Adrenal gland (tissue), 9 donors: ENCODE measurements at regions not wholly inside any gene's neighbourhood (a gene's known extent, or its start where the extent isn't known, plus 50 kb on each side); places are given as distances from the start of the nearest gene placed in this dataset.

Source experiments
- DNase-seq, 7 donors: peaks; one replicate each; pipeline ENCODE4 v3.0.0-alpha.2; 2019 to 2020
- H3K27ac ChIP-seq, 5 donors: fragments of 200-600 bp; sonication (generic) in 4 of 5; 1 replicate in 3 of 5; 2 replicates in 2 of 5; pipeline versions ENCODE4 v1.5.1 to v1.8.0; 2016 to 2020; ENCODE audit warnings: mild to moderate bottlenecking in 1 of 5
- H3K27me3 ChIP-seq: fragments of 200-600 bp; 2 replicates; pipeline ENCODE4 v1.8.0; 2021
- H3K36me3 ChIP-seq, 2 donors: fragments of 200-600 bp; replicated peaks in 1 of 2; 1 replicate in 1 of 2; 2 replicates in 1 of 2; pipeline versions ENCODE4 v1.5.1 to v1.8.0; 2018 to 2022
- H3K4me1 ChIP-seq, 2 donors: fragments of 200-600 bp; replicated peaks in 1 of 2; 1 replicate in 1 of 2; 2 replicates in 1 of 2; pipeline versions ENCODE4 v1.5.1 to v1.8.0; 2018 to 2021
- H3K4me3 ChIP-seq, 4 donors: fragments of 200-600 bp; sonication (generic) in 3 of 4; one replicate each; pipeline ENCODE4 v1.5.1; 2016 to 2018
- H3K9me3 ChIP-seq, 3 donors: fragments of 200-600 bp; sonication (generic) in 1 of 3; replicated peaks in 1 of 3; 1 replicate in 2 of 3; 2 replicates in 1 of 3; pipeline versions ENCODE4 v1.5.1 to v1.8.0; 2016 to 2021
- POLR2A ChIP-seq, 2 donors: fragments of 450-650 bp; IDR thresholded peaks; one replicate each; pipeline ENCODE4 v1.6.1; 2017; ENCODE audit warnings: antibody characterized with exemption in 2 of 2, mild to moderate bottlenecking in 2 of 2, moderate library complexity in 1 of 2
- WGBS, 4 donors: extraction: QIAGEN DNeasy Blood & Tissue Kit in 2 of 4; methylation state at CpG; one replicate each; pipeline versions ENCODE4 v1.1.5 to v1.1.7; 2013 to 2017; 5-methylcytosine and 5-hydroxymethylcytosine counted together
- intact Hi-C, 2 donors: fragments of 100-400 bp; cut with DNase I; formaldehyde crosslinking; loops; one replicate each; pipeline versions ENCODE4 v1.14.1 to v1.15.0; 2022 to 2023
- TF ChIP-seq, protein P1 (sequence below), 6 experiments: fragments of 450-650 bp in 4 of 6; fragments of 200-600 bp in 2 of 6; sonication (generic) in 1 of 6; IDR thresholded peaks; 1 replicate in 5 of 6; 2 replicates in 1 of 6; pipeline versions ENCODE4 v1.5.1 to v1.8.0; 2016 to 2021; ENCODE audit warnings: antibody characterized with exemption in 6 of 6, mild to moderate bottlenecking in 2 of 6, moderate library complexity in 1 of 6
- donor health status: healthy with polysubstance abuse.
- donor health status: Bipolar disorder and iron deficiency.
- donor health status: DM: yes; HTN: yes; CAD: no.
- donor health status: DM: no; HTN: no; CAD: no.
- donor health status: DM: no; HTN: no; CAD: no.

DNA sequence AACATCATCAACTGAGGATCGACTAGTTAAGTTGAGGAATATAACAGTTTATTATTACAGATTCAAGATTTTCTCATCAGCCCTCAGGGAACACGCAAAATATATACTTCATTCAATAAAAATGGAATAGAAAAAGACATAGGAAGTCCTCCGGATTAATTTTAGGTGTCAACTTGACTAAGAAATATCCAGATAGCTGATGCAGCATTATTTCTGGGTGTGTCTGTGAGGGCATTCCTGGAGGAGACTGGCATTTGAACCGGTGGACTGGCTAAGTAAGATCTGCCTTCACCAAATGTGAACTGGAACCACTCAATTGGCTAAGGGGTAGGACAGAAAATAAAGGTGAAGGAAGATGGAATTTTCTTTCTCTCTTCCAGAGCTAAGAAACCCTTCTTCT lies 845.3 kb downstream of the SOCS6 start:
- WGBS, 4 donors = 66 to 74% (median 71%) methylated on average over 4 of the region's 4 CpGs
- H3K27me3 ChIP-seq = no peaks in the 10 kb centered on the region
- no peak overlapping the region for H3K27ac ChIP-seq
- H3K4me1 ChIP-seq = no peaks in the 10 kb centered on the region
- no peaks in the 10 kb centered on the region for H3K36me3 ChIP-seq
- no peaks in the 10 kb centered on the region for H3K9me3 ChIP-seq
- intact Hi-C loops = no loop called here
- H3K4me3 ChIP-seq = no peak overlapping the region
- DNase-seq = no peak
- no peak for TF ChIP-seq POLR2A (IDR thresholded peaks at IDR 0.05)
- TF ChIP-seq, protein P1, sequence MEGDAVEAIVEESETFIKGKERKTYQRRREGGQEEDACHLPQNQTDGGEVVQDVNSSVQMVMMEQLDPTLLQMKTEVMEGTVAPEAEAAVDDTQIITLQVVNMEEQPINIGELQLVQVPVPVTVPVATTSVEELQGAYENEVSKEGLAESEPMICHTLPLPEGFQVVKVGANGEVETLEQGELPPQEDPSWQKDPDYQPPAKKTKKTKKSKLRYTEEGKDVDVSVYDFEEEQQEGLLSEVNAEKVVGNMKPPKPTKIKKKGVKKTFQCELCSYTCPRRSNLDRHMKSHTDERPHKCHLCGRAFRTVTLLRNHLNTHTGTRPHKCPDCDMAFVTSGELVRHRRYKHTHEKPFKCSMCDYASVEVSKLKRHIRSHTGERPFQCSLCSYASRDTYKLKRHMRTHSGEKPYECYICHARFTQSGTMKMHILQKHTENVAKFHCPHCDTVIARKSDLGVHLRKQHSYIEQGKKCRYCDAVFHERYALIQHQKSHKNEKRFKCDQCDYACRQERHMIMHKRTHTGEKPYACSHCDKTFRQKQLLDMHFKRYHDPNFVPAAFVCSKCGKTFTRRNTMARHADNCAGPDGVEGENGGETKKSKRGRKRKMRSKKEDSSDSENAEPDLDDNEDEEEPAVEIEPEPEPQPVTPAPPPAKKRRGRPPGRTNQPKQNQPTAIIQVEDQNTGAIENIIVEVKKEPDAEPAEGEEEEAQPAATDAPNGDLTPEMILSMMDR (IDR thresholded peaks at IDR 0.05) = no peak

DNA sequence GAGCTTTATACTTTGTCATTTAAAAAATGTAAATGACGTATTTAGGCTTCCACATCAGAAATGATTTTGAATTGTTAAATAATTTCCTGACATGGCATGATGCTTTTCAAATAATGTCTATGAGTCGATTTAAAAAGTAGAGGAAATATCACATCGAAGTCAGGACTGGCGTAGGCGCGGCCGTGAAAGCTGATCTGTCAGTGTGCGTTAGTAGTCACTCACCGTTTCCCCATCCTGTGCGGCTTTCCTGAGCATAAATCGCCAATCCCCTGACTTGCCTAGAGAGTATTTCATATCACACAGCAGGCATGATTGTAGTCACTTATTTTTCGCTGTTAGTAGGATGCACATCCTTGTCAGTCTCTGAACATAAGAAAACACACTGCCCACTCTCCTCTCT lies 843.1 kb downstream of the SOCS6 start:
- Histone ChIP-seq H3K4me1 (no peaks in the 10 kb centered on the region), H3K9me3 (no peaks in the 10 kb centered on the region), H3K27me3 (no peaks in the 10 kb centered on the region), H3K36me3 (no peaks in the 10 kb centered on the region), H3K4me3 (no peak overlapping the region), H3K27ac (no peak overlapping the region)
- 86 to 90% (median 87%) methylated on average over 12 of the region's 12 CpGs for WGBS, 4 donors
- TF ChIP-seq POLR2A (IDR thresholded peaks at IDR 0.05) = no peak
- TF ChIP-seq, protein P1 (IDR thresholded peaks at IDR 0.05) = no peak
- DNase-seq = no peak
- intact Hi-C loops = no loop called here

DNA sequence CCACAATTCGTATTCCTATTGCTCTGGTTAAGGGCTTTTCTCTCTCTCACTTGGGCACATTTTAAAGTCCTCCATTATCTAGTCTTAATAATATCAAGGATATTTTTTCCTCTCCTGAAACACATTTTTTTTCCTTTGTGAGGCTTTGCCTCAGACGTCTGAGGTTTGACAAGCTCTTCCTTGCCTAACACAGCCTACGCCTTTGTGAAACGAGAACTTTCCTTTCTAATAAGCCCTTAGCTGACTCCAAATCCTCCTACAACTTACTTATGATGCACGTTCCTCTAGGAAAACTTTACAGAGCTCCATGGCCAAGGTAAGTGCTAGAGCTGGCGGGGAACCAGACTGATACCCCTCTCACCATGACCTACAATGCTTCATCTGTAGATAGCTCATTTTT lies 841.5 kb downstream of the SOCS6 start:
- Histone ChIP-seq H3K4me3 (no peak overlapping the region), H3K4me1 (no peaks in the 10 kb centered on the region), H3K9me3 (no peaks in the 10 kb centered on the region), H3K27me3 (no peaks in the 10 kb centered on the region), H3K27ac (no peak overlapping the region), H3K36me3 (no peaks in the 10 kb centered on the region)
- intact Hi-C loops = no loop called here
- TF ChIP-seq, protein P1 (IDR thresholded peaks at IDR 0.05) = no peak
- no peak for TF ChIP-seq POLR2A (IDR thresholded peaks at IDR 0.05)
- 72 to 83% (median 79%) methylated on average over 6 of the region's 6 CpGs for WGBS, 4 donors
- DNase-seq = no peak

DNA sequence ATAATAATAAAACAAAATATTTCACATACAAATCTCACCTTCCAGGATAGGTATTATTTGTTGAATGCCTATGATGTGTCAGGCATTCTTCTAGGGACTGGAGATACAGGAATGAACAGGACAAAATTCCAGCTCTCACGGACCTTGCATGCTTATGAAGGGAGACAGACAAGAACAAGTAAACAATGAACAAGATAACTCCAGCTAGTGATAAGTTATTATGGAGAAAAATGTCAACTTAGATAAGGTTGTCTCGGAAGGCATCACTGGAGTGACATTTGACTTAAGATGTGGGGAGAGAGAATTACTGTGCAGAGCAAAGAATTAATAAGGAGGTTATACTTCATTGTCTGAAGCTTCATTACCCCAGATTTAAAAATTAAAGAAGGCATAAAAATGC lies 836.7 kb downstream of the SOCS6 start:
- no peaks in the 10 kb centered on the region for H3K4me1 ChIP-seq
- no peak for TF ChIP-seq POLR2A (IDR thresholded peaks at IDR 0.05)
- TF ChIP-seq, protein P1 (IDR thresholded peaks at IDR 0.05) = no peak
- intact Hi-C loops = no loop called here
- H3K36me3 ChIP-seq = no peaks in the 10 kb centered on the region
- 33 to 40% (median 37%) methylated on average over 2 of the region's 2 CpGs for WGBS, 4 donors
- no peaks in the 10 kb centered on the region for H3K9me3 ChIP-seq
- DNase-seq = no peak
- H3K27me3 ChIP-seq = no peaks in the 10 kb centered on the region
- H3K27ac ChIP-seq = no peak overlapping the region
- H3K4me3 ChIP-seq = no peak overlapping the region
